ENCODE measurements at regions not wholly inside any gene's neighbourhood (a gene's known extent, or its start where the extent isn't known, plus 50 kb on each side); places are given as distances from the start of the nearest gene placed in this dataset.
"Not testable (repeated sequence)": the region's sequence is repeated elsewhere in the genome, so short reads cannot be mapped to it uniquely, and the experiment has no call there.

DNA sequence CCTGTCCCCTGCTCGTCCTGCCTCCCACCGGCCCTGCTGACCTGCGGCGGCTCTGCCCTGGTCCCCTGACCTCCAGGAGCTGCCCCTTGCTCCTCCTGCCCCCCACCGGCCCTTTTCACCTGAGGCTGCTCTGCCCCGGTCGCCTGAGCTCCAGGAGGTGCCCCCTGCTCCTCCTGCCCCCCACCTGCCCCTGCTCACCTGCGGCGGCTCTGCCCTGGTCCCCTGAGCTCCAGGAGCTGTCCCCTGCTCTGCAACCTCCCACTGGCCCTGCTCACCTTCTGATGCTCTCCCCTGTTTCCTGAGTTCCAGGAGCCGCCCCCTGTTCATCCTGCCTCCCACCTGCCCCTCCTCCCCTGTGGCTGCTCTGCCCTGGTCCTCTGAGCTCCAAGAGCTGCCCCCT lies 101.3 kb downstream of the TMEM121 start:
- TF ChIP-seq, protein P1, sequence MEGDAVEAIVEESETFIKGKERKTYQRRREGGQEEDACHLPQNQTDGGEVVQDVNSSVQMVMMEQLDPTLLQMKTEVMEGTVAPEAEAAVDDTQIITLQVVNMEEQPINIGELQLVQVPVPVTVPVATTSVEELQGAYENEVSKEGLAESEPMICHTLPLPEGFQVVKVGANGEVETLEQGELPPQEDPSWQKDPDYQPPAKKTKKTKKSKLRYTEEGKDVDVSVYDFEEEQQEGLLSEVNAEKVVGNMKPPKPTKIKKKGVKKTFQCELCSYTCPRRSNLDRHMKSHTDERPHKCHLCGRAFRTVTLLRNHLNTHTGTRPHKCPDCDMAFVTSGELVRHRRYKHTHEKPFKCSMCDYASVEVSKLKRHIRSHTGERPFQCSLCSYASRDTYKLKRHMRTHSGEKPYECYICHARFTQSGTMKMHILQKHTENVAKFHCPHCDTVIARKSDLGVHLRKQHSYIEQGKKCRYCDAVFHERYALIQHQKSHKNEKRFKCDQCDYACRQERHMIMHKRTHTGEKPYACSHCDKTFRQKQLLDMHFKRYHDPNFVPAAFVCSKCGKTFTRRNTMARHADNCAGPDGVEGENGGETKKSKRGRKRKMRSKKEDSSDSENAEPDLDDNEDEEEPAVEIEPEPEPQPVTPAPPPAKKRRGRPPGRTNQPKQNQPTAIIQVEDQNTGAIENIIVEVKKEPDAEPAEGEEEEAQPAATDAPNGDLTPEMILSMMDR (IDR thresholded peaks at IDR 0.05): no peak
- TF ChIP-seq EZH2 (IDR thresholded peaks at IDR 0.05; ENCODE audit: borderline replicate concordance, insufficient read depth, low read depth, low read length, poor library complexity, severe bottlenecking): no peak
- DNase-seq (no peak), ATAC-seq (ENCODE audit: low read depth) (no peak)
- no peak overlapping the region for H3K27ac Mint-ChIP-seq
- H3K27ac ChIP-seq (ENCODE audit: low read length in 2 of 2): no peak overlapping the region
- peaks cover 3% of the 10 kb centered on the region for H3K9me3 Mint-ChIP-seq (ENCODE audit: insufficient read depth)
- H2AFZ ChIP-seq (ENCODE audit: insufficient read depth, low read depth, low read length, poor library complexity, severe bottlenecking): no peak overlapping the region
- peaks cover 1 to 10% (median 9%) of the 10 kb centered on the region in 3 donors for H3K9me3 ChIP-seq (ENCODE audit: control extremely low read depth in 1 of 3, control insufficient read depth in 2 of 3, insufficient read depth in 1 of 3, low read length in 2 of 3)
- no peak overlapping the region for H3K9ac ChIP-seq (ENCODE audit: low read length)
- no peaks in the 10 kb centered on the region for H4K20me1 ChIP-seq (ENCODE audit: control insufficient read depth, insufficient read depth, low read length, poor library complexity, severe bottlenecking)
- no peak overlapping the region for H3K4me3 Mint-ChIP-seq
- peaks cover 23% of the 10 kb centered on the region for H3K4me1 Mint-ChIP-seq
- no peaks in the 10 kb centered on the region for H3K79me2 ChIP-seq (ENCODE audit: control insufficient read depth, insufficient read depth, low read length)
- H3K36me3 ChIP-seq (replicated peaks in 1 of 2; ENCODE audit: control extremely low read depth in 1 of 2, control insufficient read depth in 1 of 2, extremely low read depth in 1 of 2, insufficient read depth in 2 of 2, low read length in 1 of 2): peaks cover 0 to 3% of the 10 kb centered on the region in 2 experiments
- no peak overlapping the region for H3K4me3 ChIP-seq (ENCODE audit: control extremely low read depth in 1 of 5, extremely low read depth in 1 of 5, insufficient read depth in 1 of 5, low read depth in 2 of 5, low read length in 4 of 5)
- no peak overlapping the region for H3K4me2 ChIP-seq (replicated peaks; ENCODE audit: low read depth, low read length, poor library complexity, severe bottlenecking)
- H3K27me3 ChIP-seq (replicated peaks in 1 of 4; ENCODE audit: control extremely low read depth in 1 of 4, control insufficient read depth in 3 of 4, insufficient read depth in 4 of 4, low read length in 3 of 4): no peaks in the 10 kb centered on the region
- H3K27me3 Mint-ChIP-seq: no peaks in the 10 kb centered on the region
- intact Hi-C loops (cut with micrococcal nuclease): no loop called here
- peaks cover 8 to 22% of the 10 kb centered on the region in 2 donors for H3K4me1 ChIP-seq (ENCODE audit: control insufficient read depth in 2 of 2, insufficient read depth in 2 of 2, low read length in 2 of 2)
- CTCF ChIA-PET: interaction anchor here (0.6 kb wide), 1 partner anchor 77 kb away, joined by 3 read pairs; no protein-coding TSS in a partner anchor
- 93% methylated on average over 9 of the region's 10 CpGs for WGBS (ENCODE audit: insufficient coverage)
- POLR2A ChIA-PET: interaction anchor here (0.7 kb wide), 1 partner anchor 117 kb away, joined by 4 read pairs; no protein-coding TSS in a partner anchor

DNA sequence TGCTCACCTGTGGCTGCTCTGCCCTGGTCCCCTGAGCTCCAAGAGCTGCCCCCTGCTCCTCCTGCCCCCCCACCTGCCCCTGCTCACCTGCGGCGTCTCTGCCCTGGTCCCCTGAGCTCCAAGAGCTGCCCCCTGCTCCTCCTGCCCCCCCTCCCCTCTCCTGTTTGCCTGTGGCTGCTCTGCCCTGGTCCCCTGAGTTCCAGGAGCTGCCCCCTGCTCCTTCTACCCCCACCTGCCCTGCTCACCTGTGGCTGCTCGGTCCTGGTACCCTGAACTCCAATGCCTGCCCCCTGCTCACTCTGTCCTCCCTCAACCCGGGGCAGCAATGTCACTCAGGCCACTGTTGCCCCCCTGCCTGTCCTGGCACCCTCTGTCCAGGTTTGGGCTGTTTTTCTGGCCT lies 101.7 kb downstream of the TMEM121 start:
- DNase-seq; H3K9me3 Mint-ChIP-seq (ENCODE audit: insufficient read depth); H3K4me3 ChIP-seq (ENCODE audit: control extremely low read depth in 1 of 5, extremely low read depth in 1 of 5, insufficient read depth in 1 of 5, low read depth in 2 of 5, low read length in 4 of 5); H3K27ac ChIP-seq (ENCODE audit: low read length in 2 of 2); H4K20me1 ChIP-seq (ENCODE audit: control insufficient read depth, insufficient read depth, low read length, poor library complexity, severe bottlenecking); H3K36me3 ChIP-seq (replicated peaks in 1 of 2; ENCODE audit: control extremely low read depth in 1 of 2, control insufficient read depth in 1 of 2, extremely low read depth in 1 of 2, insufficient read depth in 2 of 2, low read length in 1 of 2); ATAC-seq (ENCODE audit: low read depth); POLR2A ChIA-PET; H3K27me3 ChIP-seq (replicated peaks in 1 of 4; ENCODE audit: control extremely low read depth in 1 of 4, control insufficient read depth in 3 of 4, insufficient read depth in 4 of 4, low read length in 3 of 4); H3K9ac ChIP-seq (ENCODE audit: low read length); intact Hi-C loops (cut with micrococcal nuclease); H3K4me2 ChIP-seq (replicated peaks; ENCODE audit: low read depth, low read length, poor library complexity, severe bottlenecking); H3K27me3 Mint-ChIP-seq; H3K79me2 ChIP-seq (ENCODE audit: control insufficient read depth, insufficient read depth, low read length); H2AFZ ChIP-seq (ENCODE audit: insufficient read depth, low read depth, low read length, poor library complexity, severe bottlenecking); H3K27ac Mint-ChIP-seq: not testable (repeated sequence)
- WGBS (ENCODE audit: insufficient coverage): 83% methylated on average over 4 of the region's 4 CpGs
- H3K4me1 ChIP-seq (ENCODE audit: control insufficient read depth in 2 of 2, insufficient read depth in 2 of 2, low read length in 2 of 2): peaks cover 8 to 22% of the 10 kb centered on the region in 2 donors
- H3K4me1 Mint-ChIP-seq: peaks cover 27% of the 10 kb centered on the region
- H3K4me3 Mint-ChIP-seq: peak overlapping the region; percentile 23
- CTCF ChIA-PET: interaction anchor here (0.6 kb wide), 1 partner anchor 77 kb away, joined by 3 read pairs; no protein-coding TSS in a partner anchor
- H3K9me3 ChIP-seq (ENCODE audit: control extremely low read depth in 1 of 3, control insufficient read depth in 2 of 3, insufficient read depth in 1 of 3, low read length in 2 of 3): peaks cover 1 to 10% (median 9%) of the 10 kb centered on the region in 3 donors

- intact Hi-C loops (cut with micrococcal nuclease): not testable (repeated sequence)
These were observed 102.2 kb downstream of the TMEM121 start for GRCh38 chr14:105628531-105629067.

More at GRCh38 chr14:105628531-105629067, 102.2 kb downstream of the TMEM121 start:
- H2AFZ ChIP-seq (ENCODE audit: insufficient read depth, low read depth, low read length, poor library complexity, severe bottlenecking); H3K27me3 ChIP-seq (replicated peaks in 1 of 4; ENCODE audit: control extremely low read depth in 1 of 4, control insufficient read depth in 3 of 4, insufficient read depth in 4 of 4, low read length in 3 of 4); H3K27me3 Mint-ChIP-seq; H3K9ac ChIP-seq (ENCODE audit: low read length); H3K27ac Mint-ChIP-seq; H3K27ac ChIP-seq (ENCODE audit: low read length in 2 of 2); H4K20me1 ChIP-seq (ENCODE audit: control insufficient read depth, insufficient read depth, low read length, poor library complexity, severe bottlenecking); DNase-seq; POLR2A ChIA-PET; ATAC-seq (ENCODE audit: low read depth); H3K4me2 ChIP-seq (replicated peaks; ENCODE audit: low read depth, low read length, poor library complexity, severe bottlenecking); H3K4me3 ChIP-seq (ENCODE audit: control extremely low read depth in 1 of 5, extremely low read depth in 1 of 5, insufficient read depth in 1 of 5, low read depth in 2 of 5, low read length in 4 of 5); H3K36me3 ChIP-seq (replicated peaks in 1 of 2; ENCODE audit: control extremely low read depth in 1 of 2, control insufficient read depth in 1 of 2, extremely low read depth in 1 of 2, insufficient read depth in 2 of 2, low read length in 1 of 2); H3K9me3 Mint-ChIP-seq (ENCODE audit: insufficient read depth); H3K79me2 ChIP-seq (ENCODE audit: control insufficient read depth, insufficient read depth, low read length): not testable (repeated sequence)
- Histone ChIP-seq H3K9me3 (ENCODE audit: control extremely low read depth in 1 of 3, control insufficient read depth in 2 of 3, insufficient read depth in 1 of 3, low read length in 2 of 3) (peaks cover 1 to 10% (median 9%) of the 10 kb centered on the region in 3 donors), H3K4me1 (ENCODE audit: control insufficient read depth in 2 of 2, insufficient read depth in 2 of 2, low read length in 2 of 2) (peaks cover 8 to 22% of the 10 kb centered on the region in 2 donors)
- peak overlapping the region; percentile 23 for H3K4me3 Mint-ChIP-seq
- CTCF ChIA-PET: interaction anchor here (0.6 kb wide), 1 partner anchor 78 kb away, joined by 3 read pairs; no protein-coding TSS in a partner anchor
- peaks cover 31% of the 10 kb centered on the region for H3K4me1 Mint-ChIP-seq
- 80% methylated on average over 6 of the region's 11 CpGs for WGBS (ENCODE audit: insufficient coverage)
